ENCODE measurements at regions not wholly inside any gene's neighbourhood (a gene's known extent, or its start where the extent isn't known, plus 50 kb on each side); places are given as distances from the start of the nearest gene placed in this dataset.

DNA sequence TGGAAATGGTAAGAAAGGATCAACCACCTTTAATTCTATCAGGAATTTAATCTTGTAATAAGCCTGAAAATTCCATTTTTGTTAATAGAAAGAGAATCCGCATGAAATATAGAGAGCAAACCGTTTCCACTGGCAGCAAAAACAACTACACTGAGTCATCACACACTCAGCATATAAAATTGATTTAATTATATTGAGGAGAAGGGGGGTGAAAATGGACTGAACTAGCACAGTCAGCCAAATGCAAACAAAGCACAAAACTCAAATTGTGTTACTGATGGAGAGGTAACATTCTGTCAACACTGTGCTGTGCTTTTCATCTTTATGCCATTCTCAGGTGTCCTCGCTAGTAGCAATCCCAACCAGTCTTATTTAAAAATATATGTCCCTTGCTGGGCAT lies 1583.9 kb downstream of the MRPL39 start:
- TF ChIP-seq, protein P1, sequence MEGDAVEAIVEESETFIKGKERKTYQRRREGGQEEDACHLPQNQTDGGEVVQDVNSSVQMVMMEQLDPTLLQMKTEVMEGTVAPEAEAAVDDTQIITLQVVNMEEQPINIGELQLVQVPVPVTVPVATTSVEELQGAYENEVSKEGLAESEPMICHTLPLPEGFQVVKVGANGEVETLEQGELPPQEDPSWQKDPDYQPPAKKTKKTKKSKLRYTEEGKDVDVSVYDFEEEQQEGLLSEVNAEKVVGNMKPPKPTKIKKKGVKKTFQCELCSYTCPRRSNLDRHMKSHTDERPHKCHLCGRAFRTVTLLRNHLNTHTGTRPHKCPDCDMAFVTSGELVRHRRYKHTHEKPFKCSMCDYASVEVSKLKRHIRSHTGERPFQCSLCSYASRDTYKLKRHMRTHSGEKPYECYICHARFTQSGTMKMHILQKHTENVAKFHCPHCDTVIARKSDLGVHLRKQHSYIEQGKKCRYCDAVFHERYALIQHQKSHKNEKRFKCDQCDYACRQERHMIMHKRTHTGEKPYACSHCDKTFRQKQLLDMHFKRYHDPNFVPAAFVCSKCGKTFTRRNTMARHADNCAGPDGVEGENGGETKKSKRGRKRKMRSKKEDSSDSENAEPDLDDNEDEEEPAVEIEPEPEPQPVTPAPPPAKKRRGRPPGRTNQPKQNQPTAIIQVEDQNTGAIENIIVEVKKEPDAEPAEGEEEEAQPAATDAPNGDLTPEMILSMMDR (IDR thresholded peaks at IDR 0.05), result no peak
- DNase-seq (ENCODE audit: low spot score), result no peak
- no peak overlapping the region for H3K4me3 ChIP-seq
- H3K27me3 ChIP-seq (replicated peaks; ENCODE audit: insufficient read depth), result no peaks in the 10 kb centered on the region
- H3K4me1 ChIP-seq (ENCODE audit: control insufficient read depth in 1 of 2, low read depth in 2 of 2), result peaks cover 0 to 7% of the 10 kb centered on the region in 2 donors
- no peaks in the 10 kb centered on the region for H3K36me3 ChIP-seq
- no peaks in the 10 kb centered on the region for H3K9me3 ChIP-seq
- ATAC-seq (ENCODE audit: insufficient number of reproducible peaks, low FRiP score, low read depth), result no peak
- no peak overlapping the region for H3K27ac ChIP-seq

DNA sequence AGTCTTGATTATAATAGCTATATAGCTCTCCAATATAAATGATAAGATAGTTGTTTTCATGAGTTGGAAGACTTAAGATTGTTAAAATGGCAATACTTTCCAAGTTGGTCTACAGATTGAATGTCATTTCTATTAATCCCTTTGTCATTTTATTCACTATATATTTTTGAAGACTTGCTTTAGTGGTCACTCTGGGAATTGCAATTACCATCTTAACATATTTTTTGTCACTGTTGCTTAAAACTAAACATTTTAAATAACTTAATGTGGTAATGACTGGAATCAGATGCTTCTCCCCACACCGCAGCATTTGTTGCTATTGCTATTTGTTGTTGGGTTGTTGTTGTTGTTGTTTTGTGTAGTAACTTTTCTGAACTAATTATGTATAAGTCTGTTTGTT lies 1592.9 kb downstream of the MRPL39 start:
- ATAC-seq (ENCODE audit: insufficient number of reproducible peaks, low FRiP score, low read depth) (no peak), DNase-seq (ENCODE audit: low spot score) (no peak)

DNA sequence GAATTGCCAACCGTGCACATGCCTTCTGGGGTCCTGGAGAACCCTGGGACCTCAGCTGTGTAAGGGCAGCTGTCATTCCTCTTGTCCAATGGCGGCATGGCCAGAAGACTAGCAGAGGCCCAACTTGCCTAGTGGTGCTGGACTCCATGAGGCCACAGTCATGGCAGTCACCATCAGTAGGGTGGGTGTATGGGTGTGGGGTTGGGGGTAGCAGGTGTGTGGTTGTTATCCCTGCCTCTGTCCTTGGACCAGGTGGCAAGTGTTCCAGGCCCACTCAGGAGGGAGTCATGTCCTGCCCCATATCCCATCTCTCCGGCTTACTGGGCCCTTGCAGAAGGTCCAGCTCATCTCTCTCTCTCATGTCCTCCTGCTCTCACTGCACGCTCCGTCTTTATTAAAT lies 1596.2 kb downstream of the MRPL39 start:
- TF ChIP-seq, protein P1 (IDR thresholded peaks at IDR 0.05), result no peak
- H3K36me3 ChIP-seq, result no peaks in the 10 kb centered on the region
- H3K27me3 ChIP-seq (replicated peaks; ENCODE audit: insufficient read depth), result no peaks in the 10 kb centered on the region
- H3K9me3 ChIP-seq, result no peaks in the 10 kb centered on the region
- DNase-seq (ENCODE audit: low spot score) (no peak), ATAC-seq (ENCODE audit: insufficient number of reproducible peaks, low FRiP score, low read depth) (no peak)
- no peak overlapping the region for H3K4me3 ChIP-seq
- no peak overlapping the region for H3K27ac ChIP-seq
- H3K4me1 ChIP-seq (ENCODE audit: control insufficient read depth in 1 of 2, low read depth in 2 of 2), result no peaks in the 10 kb centered on the region

More for the DNA sequence above, 1592.9 kb downstream of the MRPL39 start:
- H3K36me3 ChIP-seq, result no peaks in the 10 kb centered on the region
- H3K27ac ChIP-seq, result no peak overlapping the region
- TF ChIP-seq, protein P1 (IDR thresholded peaks at IDR 0.05), result peak; percentile 15
- H3K4me3 ChIP-seq, result no peak overlapping the region
- no peaks in the 10 kb centered on the region for H3K27me3 ChIP-seq (replicated peaks; ENCODE audit: insufficient read depth)
- no peaks in the 10 kb centered on the region for H3K4me1 ChIP-seq (ENCODE audit: control insufficient read depth in 1 of 2, low read depth in 2 of 2)
- no peaks in the 10 kb centered on the region for H3K9me3 ChIP-seq

DNA sequence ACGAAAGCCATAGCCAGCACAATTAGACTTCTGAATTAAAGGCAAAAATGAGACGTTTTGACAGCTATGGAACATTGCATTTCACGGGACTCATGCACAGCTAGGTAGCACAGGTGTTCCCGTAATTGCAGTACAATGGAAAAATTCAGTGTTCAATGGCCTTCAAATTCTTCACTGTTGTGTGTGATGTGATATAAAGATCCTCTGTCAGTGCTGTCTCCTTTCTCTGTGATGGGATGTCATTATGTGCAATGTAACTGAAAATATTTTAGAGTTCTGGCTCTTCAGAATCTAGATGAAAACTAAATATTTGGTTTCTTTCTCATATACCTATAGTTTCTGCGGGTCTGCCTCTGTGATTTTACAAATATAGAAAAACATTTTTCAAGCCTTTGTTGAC lies 1599.7 kb downstream of the MRPL39 start:
- Histone ChIP-seq H3K36me3 (no peaks in the 10 kb centered on the region), H3K27ac (no peak overlapping the region), H3K9me3 (no peaks in the 10 kb centered on the region), H3K4me1 (ENCODE audit: control insufficient read depth in 1 of 2, low read depth in 2 of 2) (no peaks in the 10 kb centered on the region), H3K27me3 (replicated peaks; ENCODE audit: insufficient read depth) (no peaks in the 10 kb centered on the region), H3K4me3 (no peak overlapping the region)
- TF ChIP-seq, protein P1 (IDR thresholded peaks at IDR 0.05), result no peak
- ATAC-seq (ENCODE audit: insufficient number of reproducible peaks, low FRiP score, low read depth) (no peak), DNase-seq (ENCODE audit: low spot score) (no peak)

DNA sequence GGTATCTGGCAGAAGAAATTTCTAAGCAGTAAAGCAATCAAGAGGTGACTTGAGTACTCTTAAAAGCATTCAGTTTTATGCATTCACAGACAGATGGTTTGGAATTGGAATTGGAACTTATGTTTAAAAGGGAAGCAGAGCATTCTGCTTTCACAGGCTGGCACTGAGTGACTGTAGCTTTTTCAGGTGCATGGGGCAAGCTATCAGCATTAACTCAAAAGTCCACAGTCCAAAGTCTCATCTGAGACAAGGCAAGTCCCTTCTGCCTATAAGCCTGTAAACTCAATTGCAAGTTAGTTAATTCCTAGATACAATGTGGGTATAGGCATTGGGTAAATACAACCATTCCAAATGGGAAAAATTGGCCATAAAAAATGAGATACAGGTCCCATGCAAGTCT lies 1620.3 kb downstream of the MRPL39 start:
- Histone ChIP-seq H3K36me3 (no peaks in the 10 kb centered on the region), H3K27me3 (replicated peaks; ENCODE audit: insufficient read depth) (no peaks in the 10 kb centered on the region), H3K27ac (no peak overlapping the region), H3K9me3 (no peaks in the 10 kb centered on the region), H3K4me3 (no peak overlapping the region), H3K4me1 (ENCODE audit: control insufficient read depth in 1 of 2, low read depth in 2 of 2) (no peaks in the 10 kb centered on the region)
- TF ChIP-seq, protein P1 (IDR thresholded peaks at IDR 0.05), result no peak
- no peak for ATAC-seq (ENCODE audit: insufficient number of reproducible peaks, low FRiP score, low read depth)
- no peak for DNase-seq (ENCODE audit: low spot score)
